CD4-positive, alpha-beta T cell (primary cell): ENCODE measurements at regions not wholly inside any gene's neighbourhood (a gene's known extent, or its start where the extent isn't known, plus 50 kb on each side); places are given as distances from the start of the nearest gene placed in this dataset.

Source experiments
- ATAC-seq: fragments of 200-7000 bp; cut with Tn5 transposase; one replicate; pipeline ENCODE4 v1.10.0; 2022; ENCODE audit warnings: mild to moderate bottlenecking; ENCODE audit not compliant: poor library complexity
- CTCF ChIA-PET: fragments of 350-600 bp; sonication (Branson Sonifier 250); formaldehyde crosslinking; loops from one replicate; lab custom pipeline; 2021; ENCODE audit warnings: antibody characterized with exemption, inconsistent platforms; lab: Charles Lee
- POLR2A ChIA-PET: fragments of 350-600 bp; sonication (Branson Sonifier 250); formaldehyde crosslinking; loops from one replicate; lab custom pipeline; 2021; ENCODE audit warnings: antibody characterized with exemption, inconsistent platforms; lab: Charles Lee
- DNase-seq, 14 experiments: peaks; one replicate each; pipeline ENCODE4 v3.0.0-alpha.2; 2013 to 2020; ENCODE audit warnings: mixed read lengths in 2 of 14
- H3K27ac ChIP-seq, 2 donors: one replicate each; pipeline versions ENCODE4 v1.5.1 to v1.7.0; 2013; ENCODE audit warnings: low read length in 2 of 2, low read depth in 1 of 2, mild to moderate bottlenecking in 1 of 2
- H3K27me3 ChIP-seq, 2 experiments: 1 replicate in 1 of 2; 2 replicates in 1 of 2; pipeline versions ENCODE4 v1.6.1 to v1.7.0; 2013; ENCODE audit warnings: low read length in 2 of 2, control low read depth in 1 of 2, mild to moderate bottlenecking in 1 of 2, moderate library complexity in 1 of 2; ENCODE audit not compliant: insufficient read depth in 2 of 2, control insufficient read depth in 1 of 2
- H3K36me3 ChIP-seq: one replicate; pipeline ENCODE4 v1.6.1; 2013; ENCODE audit warnings: low read length, control low read depth; ENCODE audit not compliant: insufficient read depth
- H3K4me1 ChIP-seq: one replicate; pipeline ENCODE4 v1.6.1; 2013; ENCODE audit warnings: low read length, control low read depth; ENCODE audit not compliant: insufficient read depth
- H3K4me3 ChIP-seq: one replicate; pipeline ENCODE4 v1.5.1; 2013; ENCODE audit warnings: mild to moderate bottlenecking, low read length, moderate library complexity
- H3K9me3 ChIP-seq, 2 experiments: 1 replicate in 1 of 2; 2 replicates in 1 of 2; pipeline versions ENCODE4 v1.6.1 to v1.7.0; 2013; ENCODE audit warnings: low read length in 2 of 2, mild to moderate bottlenecking in 2 of 2, control low read depth in 1 of 2, moderate library complexity in 1 of 2; ENCODE audit not compliant: control insufficient read depth in 1 of 2, insufficient read depth in 1 of 2
- H3K27ac Mint-ChIP-seq: one replicate; pipeline ENCODE4 v1.8.0; 2020; ENCODE audit warnings: mixed read lengths
- H3K27me3 Mint-ChIP-seq: one replicate; pipeline ENCODE4 v1.8.0; 2021; ENCODE audit warnings: mixed read lengths
- H3K36me3 Mint-ChIP-seq: one replicate; pipeline ENCODE4 v1.8.0; 2021; ENCODE audit warnings: low read depth, mixed read lengths
- H3K4me1 Mint-ChIP-seq: one replicate; pipeline ENCODE4 v1.8.0; 2021; ENCODE audit warnings: low read depth, mixed read lengths
- H3K4me3 Mint-ChIP-seq: one replicate; pipeline ENCODE4 v1.8.0; 2020; ENCODE audit warnings: mild to moderate bottlenecking, mixed read lengths
- H3K9me3 Mint-ChIP-seq: one replicate; pipeline ENCODE4 v1.8.0; 2020; ENCODE audit warnings: mixed read lengths
- intact Hi-C, 2 experiments: fragments of 100-400 bp; cut with DNase I in 1 of 2; cut with micrococcal nuclease in 1 of 2; formaldehyde crosslinking; loops; one replicate each; pipeline versions ENCODE4 v1.15.1 to v1.9.0; 2023 to 2025; cut with DNase I, micrococcal nuclease
- TF ChIP-seq, protein P1 (sequence below): fragments of 200-600 bp; IDR thresholded peaks from one replicate; pipeline ENCODE4 v1.8.0; 2022; ENCODE audit warnings: antibody characterized with exemption, mild to moderate bottlenecking

- ChIA-PET POLR2A (no interaction called here), CTCF (no interaction called here)
- H3K9me3 ChIP-seq, result no peaks in the 10 kb centered on the region
- ATAC-seq (no peak), DNase-seq (no peak)
- Mint-ChIP-seq H3K27me3 (peaks cover 19% of the 10 kb centered on the region), H3K36me3 (no peaks in the 10 kb centered on the region), H3K9me3 (no peaks in the 10 kb centered on the region), H3K4me1 (no peaks in the 10 kb centered on the region), H3K27ac (no peak overlapping the region), H3K4me3 (no peak overlapping the region)
- no peak overlapping the region for H3K27ac ChIP-seq
- no peaks in the 10 kb centered on the region for H3K4me1 ChIP-seq
- no peaks in the 10 kb centered on the region for H3K36me3 ChIP-seq
- H3K27me3 ChIP-seq, result no peaks in the 10 kb centered on the region
- TF ChIP-seq, protein P1, sequence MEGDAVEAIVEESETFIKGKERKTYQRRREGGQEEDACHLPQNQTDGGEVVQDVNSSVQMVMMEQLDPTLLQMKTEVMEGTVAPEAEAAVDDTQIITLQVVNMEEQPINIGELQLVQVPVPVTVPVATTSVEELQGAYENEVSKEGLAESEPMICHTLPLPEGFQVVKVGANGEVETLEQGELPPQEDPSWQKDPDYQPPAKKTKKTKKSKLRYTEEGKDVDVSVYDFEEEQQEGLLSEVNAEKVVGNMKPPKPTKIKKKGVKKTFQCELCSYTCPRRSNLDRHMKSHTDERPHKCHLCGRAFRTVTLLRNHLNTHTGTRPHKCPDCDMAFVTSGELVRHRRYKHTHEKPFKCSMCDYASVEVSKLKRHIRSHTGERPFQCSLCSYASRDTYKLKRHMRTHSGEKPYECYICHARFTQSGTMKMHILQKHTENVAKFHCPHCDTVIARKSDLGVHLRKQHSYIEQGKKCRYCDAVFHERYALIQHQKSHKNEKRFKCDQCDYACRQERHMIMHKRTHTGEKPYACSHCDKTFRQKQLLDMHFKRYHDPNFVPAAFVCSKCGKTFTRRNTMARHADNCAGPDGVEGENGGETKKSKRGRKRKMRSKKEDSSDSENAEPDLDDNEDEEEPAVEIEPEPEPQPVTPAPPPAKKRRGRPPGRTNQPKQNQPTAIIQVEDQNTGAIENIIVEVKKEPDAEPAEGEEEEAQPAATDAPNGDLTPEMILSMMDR, result no peak
- intact Hi-C loops, result no loop called here
- no peak overlapping the region for H3K4me3 ChIP-seq
Observed at GRCh38 chr13:97858161-97858560, 95.3 kb upstream of the IPO5 start.

DNA sequence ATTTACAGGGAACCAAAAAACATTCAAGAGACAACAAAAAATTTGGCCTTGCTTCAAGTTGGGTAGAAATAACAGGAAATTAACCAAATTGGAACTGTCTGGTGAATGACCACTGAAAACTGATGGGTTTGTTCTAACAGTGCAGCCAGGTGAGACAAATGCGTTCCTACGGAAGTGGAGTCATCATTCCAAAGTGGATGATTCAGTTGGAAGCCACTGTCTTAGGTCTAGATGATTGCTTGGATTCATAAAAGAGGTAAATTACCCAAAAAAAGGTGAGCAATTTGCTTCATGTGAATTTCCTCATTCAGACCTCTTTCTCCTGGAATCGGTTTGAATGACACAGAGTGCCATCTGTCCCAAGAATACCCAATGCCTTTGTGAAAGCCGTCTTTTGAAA lies 87.1 kb upstream of the IPO5 start:
- no peaks in the 10 kb centered on the region for H3K27me3 ChIP-seq
- ATAC-seq (no peak), DNase-seq (no peak)
- no peaks in the 10 kb centered on the region for H3K36me3 ChIP-seq
- no peaks in the 10 kb centered on the region for H3K36me3 Mint-ChIP-seq
- no peaks in the 10 kb centered on the region for H3K9me3 Mint-ChIP-seq
- H3K27me3 Mint-ChIP-seq, result peaks cover 3% of the 10 kb centered on the region
- no peaks in the 10 kb centered on the region for H3K4me1 Mint-ChIP-seq
- POLR2A ChIA-PET, result no interaction called here
- no peak overlapping the region for H3K4me3 Mint-ChIP-seq
- no peak overlapping the region for H3K27ac Mint-ChIP-seq
- intact Hi-C loops, result no loop called here
- TF ChIP-seq, protein P1, result no peak
- no peaks in the 10 kb centered on the region for H3K4me1 ChIP-seq
- CTCF ChIA-PET, result no interaction called here
- H3K27ac ChIP-seq, result no peak overlapping the region
- H3K4me3 ChIP-seq, result no peak overlapping the region
- no peaks in the 10 kb centered on the region for H3K9me3 ChIP-seq

DNA sequence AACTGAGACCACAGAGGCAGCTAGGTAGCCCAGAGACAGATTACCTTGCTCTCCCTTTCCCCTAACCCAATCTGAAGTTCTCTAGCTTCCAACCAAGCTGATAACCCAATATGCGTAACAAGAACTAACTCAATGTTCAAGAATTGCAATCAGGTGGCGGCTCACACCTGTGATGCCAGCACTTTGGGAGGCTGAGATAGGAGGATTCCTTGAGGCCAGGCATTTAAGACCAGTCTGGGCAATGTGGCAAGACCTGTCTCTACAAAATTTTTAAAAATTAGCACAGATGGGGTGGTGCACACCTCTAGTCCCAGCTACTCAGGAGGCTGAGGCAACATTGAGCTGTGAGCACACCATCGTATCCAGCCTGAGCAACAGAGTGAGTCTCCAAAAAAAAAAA lies 86.7 kb upstream of the IPO5 start:
- TF ChIP-seq, protein P1, result no peak
- no peak for ATAC-seq
- CTCF ChIA-PET, result no interaction called here

More for the DNA sequence above, 86.7 kb upstream of the IPO5 start:
- H3K36me3 Mint-ChIP-seq, result no peaks in the 10 kb centered on the region
- Histone ChIP-seq H3K27ac (no peak overlapping the region), H3K4me1 (no peaks in the 10 kb centered on the region), H3K36me3 (no peaks in the 10 kb centered on the region), H3K4me3 (no peak overlapping the region), H3K27me3 (no peaks in the 10 kb centered on the region), H3K9me3 (no peaks in the 10 kb centered on the region)
- H3K4me3 Mint-ChIP-seq, result no peak overlapping the region
- peaks cover 6% of the 10 kb centered on the region for H3K27me3 Mint-ChIP-seq
- DNase-seq, result no peak
- intact Hi-C loops, result no loop called here
- POLR2A ChIA-PET, result no interaction called here
- no peaks in the 10 kb centered on the region for H3K9me3 Mint-ChIP-seq
- H3K4me1 Mint-ChIP-seq, result no peaks in the 10 kb centered on the region
- H3K27ac Mint-ChIP-seq, result no peak overlapping the region
